ENCODE measurements at regions not wholly inside any gene's neighbourhood (a gene's known extent, or its start where the extent isn't known, plus 50 kb on each side); places are given as distances from the start of the nearest gene placed in this dataset.

GRCh38 chr4:156710365-156711192 lies 261.0 kb downstream of the PDGFC start:
- no peak for DNase-seq (ENCODE audit: extremely low spot score)
- Histone ChIP-seq H3K4me3 (ENCODE audit: low read depth, low read length) (no peak overlapping the region), H3K4me1 (ENCODE audit: insufficient read depth) (no peaks in the 10 kb centered on the region), H3K27ac (ENCODE audit: low read depth) (no peak overlapping the region), H3K36me3 (ENCODE audit: insufficient read depth) (no peaks in the 10 kb centered on the region)
- 77% methylated on average over 4 of the region's 4 CpGs for WGBS

GRCh38 chr4:156705311-156705710 lies 266.3 kb downstream of the PDGFC start:
- DNase-seq (ENCODE audit: extremely low spot score), result no peak
- H3K36me3 ChIP-seq (ENCODE audit: insufficient read depth), result no peaks in the 10 kb centered on the region
- H3K27ac ChIP-seq (ENCODE audit: low read depth), result no peak overlapping the region
- WGBS, result 41% methylated on average over 1 of the region's 1 CpG
- H3K4me3 ChIP-seq (ENCODE audit: low read depth, low read length), result no peak overlapping the region
- no peaks in the 10 kb centered on the region for H3K4me1 ChIP-seq (ENCODE audit: insufficient read depth)

GRCh38 chr4:156695163-156695562 lies 276.4 kb downstream of the PDGFC start:
- DNase-seq (ENCODE audit: extremely low spot score), result no peak
- WGBS, result 91% methylated on average over 7 of the region's 7 CpGs
- no peak overlapping the region for H3K27ac ChIP-seq (ENCODE audit: low read depth)
- no peaks in the 10 kb centered on the region for H3K4me1 ChIP-seq (ENCODE audit: insufficient read depth)
- no peaks in the 10 kb centered on the region for H3K36me3 ChIP-seq (ENCODE audit: insufficient read depth)
- H3K4me3 ChIP-seq (ENCODE audit: low read depth, low read length), result no peak overlapping the region

GRCh38 chr4:156694413-156694812 lies 277.2 kb downstream of the PDGFC start:
- Histone ChIP-seq H3K27ac (ENCODE audit: low read depth) (no peak overlapping the region), H3K4me1 (ENCODE audit: insufficient read depth) (no peaks in the 10 kb centered on the region), H3K36me3 (ENCODE audit: insufficient read depth) (no peaks in the 10 kb centered on the region), H3K4me3 (ENCODE audit: low read depth, low read length) (no peak overlapping the region)
- no peak for DNase-seq (ENCODE audit: extremely low spot score)
- 61% methylated on average over 3 of the region's 3 CpGs for WGBS

GRCh38 chr4:156693557-156693956 lies 278.0 kb downstream of the PDGFC start:
- Histone ChIP-seq H3K27ac (ENCODE audit: low read depth) (no peak overlapping the region), H3K4me3 (ENCODE audit: low read depth, low read length) (no peak overlapping the region), H3K36me3 (ENCODE audit: insufficient read depth) (no peaks in the 10 kb centered on the region), H3K4me1 (ENCODE audit: insufficient read depth) (no peaks in the 10 kb centered on the region)
- 38% methylated on average over 1 of the region's 1 CpG for WGBS
- DNase-seq (ENCODE audit: extremely low spot score), result no peak

GRCh38 chr4:156692016-156692415 lies 279.6 kb downstream of the PDGFC start:
- Histone ChIP-seq H3K4me1 (ENCODE audit: insufficient read depth) (no peaks in the 10 kb centered on the region), H3K4me3 (ENCODE audit: low read depth, low read length) (no peak overlapping the region), H3K27ac (ENCODE audit: low read depth) (no peak overlapping the region), H3K36me3 (ENCODE audit: insufficient read depth) (no peaks in the 10 kb centered on the region)
- WGBS, result 89% methylated on average over 1 of the region's 1 CpG
- DNase-seq (ENCODE audit: extremely low spot score), result no peak

GRCh38 chr4:156690572-156690971 lies 281.0 kb downstream of the PDGFC start:
- H3K4me1 ChIP-seq (ENCODE audit: insufficient read depth), result no peaks in the 10 kb centered on the region
- H3K27ac ChIP-seq (ENCODE audit: low read depth), result no peak overlapping the region
- DNase-seq (ENCODE audit: extremely low spot score), result no peak
- 97% methylated on average over 2 of the region's 2 CpGs for WGBS
- no peaks in the 10 kb centered on the region for H3K36me3 ChIP-seq (ENCODE audit: insufficient read depth)
- H3K4me3 ChIP-seq (ENCODE audit: low read depth, low read length), result no peak overlapping the region

GRCh38 chr4:156686120-156686519 lies 285.5 kb downstream of the PDGFC start:
- 33% methylated on average over 3 of the region's 3 CpGs for WGBS
- DNase-seq (ENCODE audit: extremely low spot score), result peak; percentile 36
- H3K36me3 ChIP-seq (ENCODE audit: insufficient read depth), result no peaks in the 10 kb centered on the region
- H3K4me3 ChIP-seq (ENCODE audit: low read depth, low read length), result no peak overlapping the region
- no peak overlapping the region for H3K27ac ChIP-seq (ENCODE audit: low read depth)
- no peaks in the 10 kb centered on the region for H3K4me1 ChIP-seq (ENCODE audit: insufficient read depth)

GRCh38 chr4:156685308-156685707 lies 286.3 kb downstream of the PDGFC start:
- Histone ChIP-seq H3K36me3 (ENCODE audit: insufficient read depth) (no peaks in the 10 kb centered on the region), H3K4me3 (ENCODE audit: low read depth, low read length) (no peak overlapping the region), H3K27ac (ENCODE audit: low read depth) (no peak overlapping the region), H3K4me1 (ENCODE audit: insufficient read depth) (no peaks in the 10 kb centered on the region)
- DNase-seq (ENCODE audit: extremely low spot score), result no peak
- 67% methylated on average over 3 of the region's 3 CpGs for WGBS

GRCh38 chr4:156677656-156678055 lies 293.9 kb downstream of the PDGFC start:
- Histone ChIP-seq H3K27ac (ENCODE audit: low read depth) (no peak overlapping the region), H3K4me3 (ENCODE audit: low read depth, low read length) (no peak overlapping the region), H3K36me3 (ENCODE audit: insufficient read depth) (no peaks in the 10 kb centered on the region), H3K4me1 (ENCODE audit: insufficient read depth) (no peaks in the 10 kb centered on the region)
- no peak for DNase-seq (ENCODE audit: extremely low spot score)
- WGBS, result 88% methylated on average over 4 of the region's 4 CpGs

GRCh38 chr4:156677131-156677531 lies 294.5 kb downstream of the PDGFC start:
- 68% methylated on average over 6 of the region's 6 CpGs for WGBS
- Histone ChIP-seq H3K4me3 (ENCODE audit: low read depth, low read length) (no peak overlapping the region), H3K36me3 (ENCODE audit: insufficient read depth) (no peaks in the 10 kb centered on the region), H3K27ac (ENCODE audit: low read depth) (no peak overlapping the region), H3K4me1 (ENCODE audit: insufficient read depth) (no peaks in the 10 kb centered on the region)
- no peak for DNase-seq (ENCODE audit: extremely low spot score)

- 96% methylated on average over 3 of the region's 3 CpGs for WGBS
Measured at GRCh38 chr4:156676116-156676851, 295.3 kb downstream of the PDGFC start.

GRCh38 chr4:156673483-156673882 lies 298.1 kb downstream of the PDGFC start:
- 74% methylated on average over 4 of the region's 4 CpGs for WGBS
- H3K36me3 ChIP-seq (ENCODE audit: insufficient read depth), result no peaks in the 10 kb centered on the region
- no peak overlapping the region for H3K4me3 ChIP-seq (ENCODE audit: low read depth, low read length)
- H3K27ac ChIP-seq (ENCODE audit: low read depth), result no peak overlapping the region
- H3K4me1 ChIP-seq (ENCODE audit: insufficient read depth), result no peaks in the 10 kb centered on the region
- no peak for DNase-seq (ENCODE audit: extremely low spot score)

More at GRCh38 chr4:156676116-156676851, 295.3 kb downstream of the PDGFC start:
- Histone ChIP-seq H3K36me3 (ENCODE audit: insufficient read depth) (no peaks in the 10 kb centered on the region), H3K4me1 (ENCODE audit: insufficient read depth) (no peaks in the 10 kb centered on the region), H3K27ac (ENCODE audit: low read depth) (no peak overlapping the region), H3K4me3 (ENCODE audit: low read depth, low read length) (no peak overlapping the region)
- no peak for DNase-seq (ENCODE audit: extremely low spot score)

Measured in urinary bladder (tissue), 3 donors.